ENCODE measurements at regions not wholly inside any gene's neighbourhood (a gene's known extent, or its start where the extent isn't known, plus 50 kb on each side); places are given as distances from the start of the nearest gene placed in this dataset.

- peak in 1 of 2 donors; percentile 76 for DNase-seq (ENCODE audit: low spot score in 2 of 2)
- H3K4me3 ChIP-seq (ENCODE audit: low read depth, poor library complexity, severe bottlenecking): no peak overlapping the region
- WGBS, 2 donors: 30 to 44% methylated on average over 5 of the region's 5 CpGs
- TF ChIP-seq POLR2A (IDR thresholded peaks at IDR 0.05) (no peak), CTCF (IDR thresholded peaks at IDR 0.05) (no peak)
- intact Hi-C loops (cut with DNase I; ENCODE audit: low total_unique reads): no loop called here
Observed at GRCh38 chr1:235006816-235007215, 121.8 kb downstream of the TOMM20 start.

- no peak for DNase-seq (ENCODE audit: low spot score in 2 of 2)
- TF ChIP-seq CTCF (IDR thresholded peaks at IDR 0.05) (no peak), POLR2A (IDR thresholded peaks at IDR 0.05) (no peak)
- no peak overlapping the region for H3K4me3 ChIP-seq (ENCODE audit: low read depth, poor library complexity, severe bottlenecking)
- 92 to 98% methylated on average over 1 of the region's 1 CpG for WGBS, 2 donors
- intact Hi-C loops (cut with DNase I; ENCODE audit: low total_unique reads): no loop called here
Observed at GRCh38 chr1:235006132-235006721, 122.4 kb downstream of the TOMM20 start.

- no peak overlapping the region for H3K4me3 ChIP-seq (ENCODE audit: low read depth, poor library complexity, severe bottlenecking)
- whole genome bisulfite sequencing, 2 donors: 83 to 89% methylated on average over 3 of the region's 3 CpGs
- intact Hi-C loops (cut with DNase I; ENCODE audit: low total_unique reads): no loop called here
- TF ChIP-seq CTCF (IDR thresholded peaks at IDR 0.05) (no peak), POLR2A (IDR thresholded peaks at IDR 0.05) (no peak)
- DNase-seq (ENCODE audit: low spot score in 2 of 2): peak in 1 of 2 donors; percentile 34
Observed at GRCh38 chr1:235004840-235005391, 123.7 kb downstream of the TOMM20 start.

DNA sequence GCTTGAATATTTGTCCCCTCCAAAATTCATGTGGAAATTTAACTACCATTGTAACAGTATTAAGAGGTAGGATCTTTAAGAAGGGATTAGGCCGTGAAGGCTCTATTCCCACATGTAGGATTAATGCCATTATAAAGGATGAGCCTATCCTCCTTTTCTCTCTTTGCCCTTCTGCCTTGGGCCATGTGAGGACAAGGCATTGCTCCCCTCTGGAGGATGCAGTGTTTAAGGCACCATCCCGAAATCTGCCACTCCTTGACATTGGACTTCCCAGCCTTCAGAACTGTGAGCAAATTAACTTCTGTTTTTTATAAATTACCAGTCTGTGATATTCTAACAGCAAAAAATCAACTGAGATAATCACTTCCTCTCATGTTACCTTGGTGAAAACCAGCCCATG, 124.4 kb downstream of the TOMM20 start:
- intact Hi-C loops (cut with DNase I; ENCODE audit: low total_unique reads): no loop called here
- DNase-seq (ENCODE audit: low spot score in 2 of 2): peak in 1 of 2 donors; percentile 28

DNA sequence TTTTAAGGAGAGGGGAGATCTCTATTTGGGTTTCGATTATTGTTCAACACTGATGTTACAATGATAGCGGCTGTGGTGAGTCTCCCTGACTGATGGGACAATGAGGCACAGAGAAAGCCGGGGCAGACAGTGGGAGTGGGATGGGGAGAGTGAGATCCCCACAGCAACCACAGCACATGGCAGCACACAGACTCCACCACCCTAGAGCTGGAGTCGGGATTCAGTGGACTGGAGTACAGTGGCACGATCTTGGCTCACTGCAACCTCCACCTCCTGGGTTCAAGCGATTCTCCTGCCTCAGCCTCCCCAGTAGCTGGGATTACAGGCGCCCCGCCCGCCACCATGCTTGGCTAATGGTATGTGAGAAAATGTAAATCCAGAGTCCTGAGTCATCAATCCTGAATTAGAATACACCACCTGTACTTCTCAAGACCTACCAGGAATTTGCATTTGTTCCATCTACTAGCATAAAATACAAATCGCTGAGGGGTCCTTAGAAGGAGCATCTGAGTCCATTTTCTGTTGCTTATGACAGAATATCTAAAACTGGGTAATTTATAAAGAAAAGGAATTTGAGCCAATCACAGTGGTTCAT, 125.8 kb downstream of the TOMM20 start:
- no peak for TF ChIP-seq POLR2A (IDR thresholded peaks at IDR 0.05)
- TF ChIP-seq CTCF (IDR thresholded peaks at IDR 0.05): no peak
- 97% methylated on average over 9 to 10 of the region's 10 CpGs for WGBS, 2 donors
- no peak overlapping the region for H3K4me3 ChIP-seq (ENCODE audit: low read depth, poor library complexity, severe bottlenecking)
- DNase-seq (ENCODE audit: low spot score in 2 of 2): peak in 1 of 2 donors; percentile 46
- intact Hi-C loops (cut with DNase I; ENCODE audit: low total_unique reads): no loop called here

More for the DNA sequence above, 124.4 kb downstream of the TOMM20 start:
- 98 to 99% methylated on average over 2 of the region's 2 CpGs for WGBS, 2 donors
- no peak overlapping the region for H3K4me3 ChIP-seq (ENCODE audit: low read depth, poor library complexity, severe bottlenecking)
- TF ChIP-seq CTCF (IDR thresholded peaks at IDR 0.05): no peak
- no peak for TF ChIP-seq POLR2A (IDR thresholded peaks at IDR 0.05)
